ENCODE measurements at regions not wholly inside any gene's neighbourhood (a gene's known extent, or its start where the extent isn't known, plus 50 kb on each side); places are given as distances from the start of the nearest gene placed in this dataset.

- TF ChIP-seq BRCA1 (CRISPR knock-in tag; IDR thresholded peaks at IDR 0.05) (no peak), IRF2 (CRISPR knock-in tag; IDR thresholded peaks at IDR 0.05) (no peak), SIN3A (IDR thresholded peaks at IDR 0.05; ENCODE audit: borderline replicate concordance, low read depth, low read length) (no peak), FOXA3 (CRISPR knock-in tag; IDR thresholded peaks at IDR 0.05) (no peak), POLR2A (IDR thresholded peaks at IDR 0.05; ENCODE audit: insufficient read depth in 1 of 2, low read depth in 2 of 2, low read length in 2 of 2) (no peak), SNAPC2 (CRISPR knock-in tag; IDR thresholded peaks at IDR 0.05) (no peak), ZNF513 (CRISPR knock-in tag; conservative IDR thresholded peaks at IDR 0.05) (no peak), ARNT (IDR thresholded peaks at IDR 0.05) (no peak), KDM4B (CRISPR knock-in tag; IDR thresholded peaks at IDR 0.05) (no peak), JUN (CRISPR knock-in tag; IDR thresholded peaks at IDR 0.05) (no peak)
These were observed 54.7 kb upstream of the KLHL13 start for GRCh38 chrX:118171356-118171755.

Measured in HepG2 (cell line).